IPS DF 6.9 (cell line): ENCODE measurements at regions not wholly inside any gene's neighbourhood (a gene's known extent, or its start where the extent isn't known, plus 50 kb on each side); places are given as distances from the start of the nearest gene placed in this dataset.

Source experiments
- DNase-seq: peaks from one replicate; pipeline ENCODE4 v3.0.0-alpha.2; 2013; ENCODE audit warnings: low read depth, low spot score
- H3K27ac ChIP-seq: one replicate; pipeline ENCODE4 v1.5.1; 2013; ENCODE audit warnings: low read length, control low read depth
- H3K27me3 ChIP-seq: 2 replicates; pipeline ENCODE4 v1.6.1; 2013; ENCODE audit warnings: mild to moderate bottlenecking, low read length; ENCODE audit not compliant: control insufficient read depth, insufficient read depth
- H3K36me3 ChIP-seq: 2 replicates; pipeline ENCODE4 v1.6.1; 2013; ENCODE audit warnings: low read length; ENCODE audit not compliant: control insufficient read depth, insufficient read depth
- H3K4me1 ChIP-seq: 2 replicates; pipeline ENCODE4 v1.6.1; 2013; ENCODE audit warnings: low read length; ENCODE audit not compliant: control insufficient read depth, insufficient read depth
- H3K4me3 ChIP-seq: 2 replicates; pipeline ENCODE4 v1.5.1; 2013; ENCODE audit warnings: mild to moderate bottlenecking, low read length
- H3K9me3 ChIP-seq: 2 replicates; pipeline ENCODE4 v1.6.1; 2013; ENCODE audit warnings: low read length, inconsistent platforms; ENCODE audit not compliant: control insufficient read depth, insufficient read depth
- WGBS: extraction: QIAGEN DNeasy Blood & Tissue Kit; methylation state at CpG from one replicate; pipeline ENCODE4 v1.1.7; 2013; ENCODE audit warnings: mixed read lengths, missing lambda C conversion rate; ENCODE audit not compliant: insufficient read length, insufficient coverage; 5-methylcytosine and 5-hydroxymethylcytosine counted together

DNA sequence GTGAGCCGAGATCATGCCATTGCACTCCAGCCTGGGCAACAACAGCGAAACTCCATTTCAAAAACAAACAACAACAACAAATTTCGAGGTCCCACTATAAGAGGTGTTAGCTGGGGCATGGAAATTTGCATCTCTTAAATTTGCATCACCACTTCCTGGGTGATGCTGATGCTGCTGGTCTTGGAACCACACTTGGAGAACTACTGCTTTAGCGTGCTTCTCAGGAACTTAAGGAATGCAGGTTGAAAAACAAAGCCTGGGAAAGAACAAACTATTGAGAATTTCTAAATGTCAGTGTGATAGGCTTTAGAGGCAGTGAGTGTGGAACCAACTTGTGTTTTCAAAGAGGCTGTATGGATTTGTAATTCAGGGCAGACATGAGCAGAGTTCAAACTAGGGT is 858.4 kb upstream of the ARPP21 start:
- H3K9me3 ChIP-seq: no peaks in the 10 kb centered on the region
- no peak for DNase-seq
- no peaks in the 10 kb centered on the region for H3K27me3 ChIP-seq
- H3K36me3 ChIP-seq: no peaks in the 10 kb centered on the region
- H3K27ac ChIP-seq: no peak overlapping the region
- H3K4me3 ChIP-seq: no peak overlapping the region
- WGBS: no CpG with 5 or more reads among the region's 4 CpGs
- no peaks in the 10 kb centered on the region; the same call in 1 of the 2 replicates for H3K4me1 ChIP-seq

DNA sequence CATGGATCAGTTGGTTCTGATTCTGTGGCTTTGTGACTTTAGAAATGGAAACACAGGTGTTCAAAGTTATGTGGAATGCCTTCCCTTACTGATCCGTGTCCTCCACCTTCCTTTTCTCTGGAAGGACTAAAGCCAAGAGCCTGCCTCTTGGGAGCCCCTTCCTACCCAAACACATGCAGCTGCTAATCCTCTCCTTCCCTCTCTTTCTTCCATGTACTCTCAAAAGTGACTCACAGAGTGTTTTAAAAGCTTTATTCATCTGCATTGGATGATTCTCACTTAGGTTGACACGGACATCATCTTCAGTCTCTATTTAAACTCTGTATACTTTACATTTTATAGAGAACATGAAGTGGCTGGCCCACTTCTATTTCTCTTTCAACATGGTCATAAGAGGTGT is 856.5 kb upstream of the ARPP21 start:
- Histone ChIP-seq H3K4me1 (no peaks in the 10 kb centered on the region; the same call in 1 of the 2 replicates), H3K36me3 (no peaks in the 10 kb centered on the region), H3K27ac (no peak overlapping the region), H3K4me3 (no peak overlapping the region), H3K9me3 (no peaks in the 10 kb centered on the region), H3K27me3 (no peaks in the 10 kb centered on the region)
- no peak for DNase-seq
- WGBS: no CpG with 5 or more reads among the region's 2 CpGs

- no peaks in the 10 kb centered on the region for H3K36me3 ChIP-seq
- no peak overlapping the region for H3K4me3 ChIP-seq
- no peaks in the 10 kb centered on the region for H3K9me3 ChIP-seq
- no peak for DNase-seq
- no peaks in the 10 kb centered on the region for H3K27me3 ChIP-seq
- H3K27ac ChIP-seq: no peak overlapping the region
- H3K4me1 ChIP-seq: no peaks in the 10 kb centered on the region; the same call in 1 of the 2 replicates
Observed at GRCh38 chr3:34783876-34784275, 855.4 kb upstream of the ARPP21 start.

DNA sequence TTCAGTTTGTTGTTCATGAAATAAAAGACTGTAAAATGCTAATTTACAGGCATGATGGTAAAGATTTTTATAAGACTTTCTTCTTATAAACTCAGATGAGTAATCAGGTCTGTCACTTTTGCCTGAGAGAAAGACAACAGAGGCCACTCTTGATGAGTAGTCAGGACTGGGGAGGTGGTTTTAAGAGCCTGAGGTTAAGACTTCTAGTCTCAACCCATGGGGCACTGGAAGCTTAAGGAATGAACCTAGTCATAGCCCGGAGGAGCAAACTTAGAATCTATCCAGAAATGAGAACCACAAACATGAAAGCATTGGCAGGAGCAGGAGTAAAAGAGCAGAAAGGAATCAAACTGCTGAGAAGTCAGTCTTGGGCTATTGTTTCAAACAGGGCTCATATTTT is 846.3 kb upstream of the ARPP21 start:
- H3K27me3 ChIP-seq: no peaks in the 10 kb centered on the region
- WGBS: no CpG with 5 or more reads among the region's 1 CpG
- no peak for DNase-seq
- H3K9me3 ChIP-seq: no peaks in the 10 kb centered on the region
- H3K27ac ChIP-seq: no peak overlapping the region
- no peaks in the 10 kb centered on the region for H3K36me3 ChIP-seq
- H3K4me3 ChIP-seq: no peak overlapping the region
- no peaks in the 10 kb centered on the region for H3K4me1 ChIP-seq

- peak; percentile 2 for DNase-seq
- no peaks in the 10 kb centered on the region for H3K27me3 ChIP-seq
- no peaks in the 10 kb centered on the region for H3K9me3 ChIP-seq
- H3K27ac ChIP-seq: no peak overlapping the region
- H3K36me3 ChIP-seq: no peaks in the 10 kb centered on the region
- no CpG with 5 or more reads among the region's 1 CpG for WGBS
- H3K4me1 ChIP-seq: no peaks in the 10 kb centered on the region
- H3K4me3 ChIP-seq: no peak overlapping the region
Observed at GRCh38 chr3:34807611-34808010, 831.7 kb upstream of the ARPP21 start.

GRCh38 chr3:34808287-34808686 is 831.0 kb upstream of the ARPP21 start:
- peak; percentile 2 for DNase-seq
- no peaks in the 10 kb centered on the region for H3K4me1 ChIP-seq
- no peak overlapping the region for H3K4me3 ChIP-seq
- H3K9me3 ChIP-seq: no peaks in the 10 kb centered on the region
- no peak overlapping the region for H3K27ac ChIP-seq
- H3K27me3 ChIP-seq: no peaks in the 10 kb centered on the region
- H3K36me3 ChIP-seq: no peaks in the 10 kb centered on the region
- WGBS: no CpG with 5 or more reads among the region's 1 CpG

- Histone ChIP-seq H3K4me1 (no peaks in the 10 kb centered on the region), H3K36me3 (no peaks in the 10 kb centered on the region), H3K9me3 (no peaks in the 10 kb centered on the region), H3K27me3 (no peaks in the 10 kb centered on the region), H3K4me3 (no peak overlapping the region), H3K27ac (no peak overlapping the region)
- no peak for DNase-seq
- no CpG with 5 or more reads among the region's 2 CpGs for WGBS
Observed at GRCh38 chr3:34828847-34829246, 810.5 kb upstream of the ARPP21 start.

DNA sequence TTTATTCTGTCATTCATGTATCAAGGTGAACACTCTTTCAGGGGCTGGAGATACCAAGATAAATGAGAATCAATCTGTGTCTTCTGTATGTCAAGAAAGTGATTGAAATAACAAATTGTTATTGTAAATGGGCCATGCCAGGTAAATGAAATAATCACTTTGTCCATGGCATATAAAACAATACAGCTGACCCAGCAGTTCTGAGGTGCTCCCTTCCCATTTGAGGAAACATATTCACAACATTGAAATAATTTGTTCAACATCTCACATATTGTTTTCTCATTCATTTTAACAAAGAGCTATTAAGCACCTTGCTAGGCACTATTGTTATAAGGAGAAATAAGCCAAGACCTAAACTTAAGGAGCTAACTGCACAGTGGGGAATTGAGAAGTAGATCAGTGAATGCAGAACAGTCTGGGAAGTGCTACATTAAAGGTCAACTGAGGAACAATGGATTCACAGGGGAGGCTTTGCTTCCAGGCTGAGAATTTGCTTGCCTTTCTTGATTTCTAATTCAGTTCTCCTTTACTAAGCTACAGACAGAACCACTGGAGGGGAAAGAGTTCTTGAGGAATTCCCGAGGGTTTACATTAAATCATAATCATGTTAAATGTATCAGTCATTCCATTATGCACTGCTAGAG is 806.3 kb upstream of the ARPP21 start:
- no peak for DNase-seq
- H3K27ac ChIP-seq: no peak overlapping the region
- H3K36me3 ChIP-seq: no peaks in the 10 kb centered on the region
- no peaks in the 10 kb centered on the region for H3K9me3 ChIP-seq
- no CpG with 5 or more reads among the region's 1 CpG for WGBS
- no peaks in the 10 kb centered on the region for H3K4me1 ChIP-seq
- H3K27me3 ChIP-seq: no peaks in the 10 kb centered on the region
- no peak overlapping the region for H3K4me3 ChIP-seq

DNA sequence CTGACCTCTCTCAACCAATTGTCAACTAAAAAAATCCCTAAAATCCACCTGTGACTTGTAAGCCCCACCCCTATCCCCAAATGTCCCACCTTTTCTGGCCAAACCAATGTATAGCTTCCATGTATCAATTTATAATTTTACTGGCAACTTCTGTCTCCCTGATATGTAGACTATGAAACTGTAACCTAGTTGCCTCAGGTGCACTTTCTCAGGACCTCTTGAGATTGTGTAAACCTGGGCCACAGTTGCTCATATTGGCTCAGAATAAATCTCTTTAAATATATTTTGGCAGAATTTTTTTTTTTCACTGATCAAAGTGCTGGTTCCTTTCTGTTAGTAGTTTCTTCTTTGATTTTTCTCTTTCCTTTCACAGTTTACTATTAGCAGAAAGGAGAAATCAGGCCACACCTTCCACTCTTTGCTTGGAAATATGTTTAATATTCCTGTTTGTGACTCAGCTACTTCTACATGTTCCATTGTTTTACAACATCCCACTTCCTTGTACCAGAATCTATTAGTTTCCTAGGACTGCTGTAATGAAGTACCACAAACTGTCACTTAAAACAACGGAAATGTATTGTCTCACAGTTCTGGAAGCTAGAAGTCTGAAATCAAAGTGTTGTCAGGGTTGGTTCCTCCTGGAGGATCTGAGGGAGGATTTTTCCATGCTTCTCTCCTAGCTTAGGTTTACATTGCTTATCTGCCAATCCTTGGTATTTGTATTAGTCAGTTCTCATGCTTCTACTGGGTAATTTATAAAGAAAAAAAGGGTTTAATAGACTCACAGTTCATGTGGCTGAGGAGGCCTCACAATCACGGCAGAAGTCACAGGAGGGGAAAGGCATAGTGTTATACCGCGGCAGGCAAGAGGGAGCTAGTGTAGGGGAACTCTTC is 801.2 kb upstream of the ARPP21 start:
- WGBS: no CpG with 5 or more reads among the region's 4 CpGs
- H3K9me3 ChIP-seq: no peaks in the 10 kb centered on the region
- no peaks in the 10 kb centered on the region for H3K4me1 ChIP-seq
- no peaks in the 10 kb centered on the region for H3K36me3 ChIP-seq
- no peaks in the 10 kb centered on the region for H3K27me3 ChIP-seq
- no peak for DNase-seq
- no peak overlapping the region for H3K4me3 ChIP-seq
- no peak overlapping the region for H3K27ac ChIP-seq

GRCh38 chr3:34842706-34843480 is 796.4 kb upstream of the ARPP21 start:
- Histone ChIP-seq H3K4me3 (no peak overlapping the region), H3K4me1 (no peaks in the 10 kb centered on the region), H3K27ac (no peak overlapping the region), H3K36me3 (no peaks in the 10 kb centered on the region), H3K9me3 (no peaks in the 10 kb centered on the region), H3K27me3 (no peaks in the 10 kb centered on the region)
- WGBS: no CpG with 5 or more reads among the region's 4 CpGs
- no peak for DNase-seq
